HG02642 (cell line): ENCODE measurements at regions not wholly inside any gene's neighbourhood (a gene's known extent, or its start where the extent isn't known, plus 50 kb on each side); places are given as distances from the start of the nearest gene placed in this dataset.

Experiments
- ATAC-seq: cut with Tn5 transposase; IDR thresholded peaks from one replicate; pipeline ENCODE4 v1.9.1; 2021; ENCODE audit warnings: mild to moderate bottlenecking; ENCODE audit not compliant: unreplicated experiment, poor library complexity

DNA sequence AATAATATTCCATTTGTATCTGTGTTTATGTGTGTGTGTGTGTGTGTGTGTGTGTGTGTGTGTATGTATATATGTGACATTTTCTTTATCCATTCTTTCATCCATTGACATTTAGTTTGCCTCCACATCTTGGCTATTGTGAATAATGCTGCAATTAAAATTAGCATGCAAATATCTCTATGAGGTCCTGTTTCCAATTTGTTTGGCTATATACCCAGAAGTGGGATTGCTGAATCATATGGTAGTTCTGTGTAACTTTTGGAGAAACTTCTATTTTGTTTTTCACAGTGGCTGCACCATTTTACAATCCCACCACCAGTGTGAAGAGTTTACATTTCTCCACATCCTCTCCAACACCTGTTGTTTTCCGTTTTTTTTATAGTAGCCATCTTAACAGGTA lies 53.1 kb downstream of the CH25H start:
- no peak for ATAC-seq

DNA sequence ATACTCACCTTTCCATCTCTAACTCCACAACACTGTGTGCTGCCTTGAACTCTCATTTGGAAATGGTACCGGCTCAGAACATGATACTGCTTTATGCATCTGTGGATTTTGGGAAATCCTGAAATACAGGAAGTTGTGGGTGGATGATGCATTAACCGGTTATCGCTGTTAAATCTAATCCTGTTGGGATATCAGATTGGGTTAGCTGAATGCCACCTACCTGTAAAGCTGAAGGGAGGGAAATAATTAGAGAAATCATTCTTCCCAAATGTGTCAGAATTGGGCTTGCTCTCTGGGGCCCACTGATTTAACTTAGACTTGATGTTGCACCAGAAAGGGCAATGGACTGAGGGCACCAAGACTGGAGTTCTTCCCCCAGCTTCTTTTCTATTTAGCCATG lies 54.0 kb downstream of the CH25H start:
- ATAC-seq, result no peak

DNA sequence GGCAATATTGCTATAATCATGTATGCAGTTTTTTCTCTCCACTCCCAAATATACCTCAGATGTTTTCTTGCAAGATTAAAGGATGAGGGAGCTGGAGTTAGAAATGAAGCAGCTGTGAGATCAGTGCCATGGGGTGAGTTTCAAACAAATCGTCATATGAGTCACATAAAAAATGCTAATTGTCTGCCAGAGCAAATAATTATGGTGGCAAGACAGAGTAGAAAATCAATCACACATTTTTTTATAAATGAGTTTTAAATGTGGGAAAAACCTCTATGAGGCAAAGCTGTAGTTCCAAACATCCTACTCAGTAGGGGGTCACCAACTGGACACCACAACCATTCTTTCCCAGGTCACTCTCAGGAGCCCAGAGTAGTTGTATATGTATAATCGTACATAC lies 55.3 kb downstream of the CH25H start:
- no peak for ATAC-seq

DNA sequence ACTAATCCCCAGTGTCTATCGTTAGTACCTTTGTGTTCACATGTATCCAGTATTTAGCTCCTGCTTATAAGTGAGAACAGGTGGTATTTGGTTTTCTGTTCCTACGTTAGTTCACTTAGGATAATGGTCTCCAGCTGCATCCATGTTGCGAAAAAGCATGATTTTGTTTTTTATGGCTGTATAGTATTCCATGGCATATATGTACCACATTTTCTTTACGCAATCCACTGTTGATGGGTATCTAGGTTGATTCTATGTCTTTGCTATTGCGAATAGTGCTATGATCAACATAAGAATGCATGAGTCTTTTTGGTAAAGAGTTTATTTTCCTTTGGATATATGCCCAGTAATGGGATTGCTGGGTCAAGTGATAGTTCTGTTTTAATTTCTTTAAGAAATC lies 59.1 kb downstream of the CH25H start:
- no peak for ATAC-seq

DNA sequence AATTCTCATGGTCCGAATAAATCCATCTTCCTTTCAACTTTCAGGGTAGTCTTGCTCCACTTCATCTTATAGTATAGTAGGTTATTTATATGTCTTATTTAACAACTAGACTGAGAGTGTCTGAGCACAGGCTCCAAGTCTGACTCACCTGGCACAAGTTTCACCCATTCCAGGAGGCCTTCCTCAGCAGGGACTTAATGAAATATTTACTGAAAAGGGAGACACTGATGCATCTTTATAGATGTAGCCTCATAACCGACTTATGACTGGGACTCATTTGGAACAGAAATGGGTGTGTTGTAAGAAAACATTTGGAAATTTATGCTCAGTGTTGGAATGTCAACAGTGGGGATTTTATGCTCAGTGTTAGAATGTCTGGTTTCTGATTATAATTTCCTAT lies 59.9 kb downstream of the CH25H start:
- no peak for ATAC-seq

- ATAC-seq, result no peak
Measured at GRCh38 chr10:89144836-89145235, 62.3 kb downstream of the CH25H start.

GRCh38 chr10:89142590-89142989 lies 64.5 kb downstream of the CH25H start:
- no peak for ATAC-seq

DNA sequence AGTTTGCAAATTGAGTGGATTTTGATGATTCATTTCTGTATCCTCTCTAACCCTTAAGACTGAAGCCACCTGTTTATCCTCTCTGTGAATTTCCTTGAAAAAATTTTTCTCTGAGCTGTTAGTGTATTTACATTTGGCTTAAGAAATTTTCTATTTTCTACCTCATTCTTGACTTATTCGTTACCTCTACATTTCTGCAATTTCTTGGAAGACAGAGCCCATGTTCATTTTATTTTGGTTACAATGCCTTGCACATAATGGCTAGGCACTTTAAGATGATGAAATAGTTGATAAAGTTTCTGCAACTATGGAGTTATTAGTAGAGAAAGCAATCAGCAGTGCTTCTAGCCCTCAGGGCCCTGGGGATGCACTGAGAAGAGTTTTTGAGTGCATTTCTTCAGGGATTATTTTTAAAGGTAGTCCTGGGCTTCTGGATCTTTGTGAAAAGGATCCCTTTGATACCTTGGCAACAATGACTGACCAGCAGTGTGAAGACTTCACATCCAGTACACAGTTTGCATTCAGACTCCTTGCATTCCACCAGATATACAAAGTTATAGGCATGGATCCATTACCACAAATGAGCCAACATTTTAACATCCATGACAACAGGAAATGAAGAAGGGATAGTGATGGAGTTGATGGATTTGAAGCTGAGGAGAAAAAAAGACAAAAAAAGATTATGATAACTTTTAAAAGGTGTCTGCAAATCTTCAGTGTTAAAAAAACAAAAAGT lies 68.2 kb downstream of the CH25H start:
- no peak for ATAC-seq

- ATAC-seq, result peak; percentile 66
Measured at GRCh38 chr10:89134963-89135362, 72.2 kb downstream of the CH25H start.

DNA sequence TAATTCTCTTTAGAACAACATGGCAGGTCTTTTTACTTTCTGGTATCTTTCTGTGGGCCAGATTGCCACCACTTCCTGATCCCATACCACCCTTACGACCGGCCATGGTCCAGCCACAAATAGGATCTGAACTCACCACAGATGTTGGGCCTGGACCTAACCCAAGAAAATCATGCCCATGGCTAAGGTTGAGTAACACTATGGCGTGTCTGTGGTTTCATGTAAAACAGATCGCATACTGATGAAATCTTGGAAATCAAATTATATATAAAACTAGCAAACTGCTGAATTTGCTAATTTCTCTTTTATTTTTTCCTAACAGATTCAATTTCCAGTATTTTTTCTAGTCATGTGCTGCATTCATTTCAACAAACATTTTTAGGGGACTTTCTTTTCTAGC lies 77.2 kb downstream of the CH25H start:
- ATAC-seq, result no peak

DNA sequence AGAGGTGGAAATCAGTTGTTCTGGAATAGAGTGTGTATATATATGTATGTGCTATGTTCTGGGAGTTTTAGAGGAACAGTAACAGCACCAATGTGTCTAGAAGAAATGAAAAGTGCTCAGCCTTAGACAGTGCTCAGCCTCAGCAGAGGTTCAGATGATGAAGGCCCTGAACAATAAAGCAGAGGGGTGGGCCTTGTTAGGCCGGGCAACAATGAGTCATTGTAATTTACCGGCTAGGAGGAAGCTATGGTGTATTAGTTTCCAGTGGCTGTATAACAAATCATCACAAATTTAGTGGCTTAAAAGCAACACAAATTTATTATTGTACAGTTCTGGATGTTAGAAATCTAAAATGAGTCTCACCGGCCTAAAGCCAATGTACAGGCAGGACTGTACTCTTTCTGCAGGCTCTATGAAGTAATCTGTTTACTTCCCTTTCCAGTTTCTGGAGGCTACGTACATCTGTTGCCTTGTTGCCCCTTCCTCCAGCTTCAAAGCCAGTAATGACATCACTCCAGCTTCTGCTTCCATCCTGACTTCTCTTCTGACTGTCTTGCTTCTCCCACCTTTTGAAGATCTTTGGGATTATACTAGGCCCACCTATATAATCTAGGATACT lies 84.6 kb downstream of the CH25H start:
- ATAC-seq, result no peak

DNA sequence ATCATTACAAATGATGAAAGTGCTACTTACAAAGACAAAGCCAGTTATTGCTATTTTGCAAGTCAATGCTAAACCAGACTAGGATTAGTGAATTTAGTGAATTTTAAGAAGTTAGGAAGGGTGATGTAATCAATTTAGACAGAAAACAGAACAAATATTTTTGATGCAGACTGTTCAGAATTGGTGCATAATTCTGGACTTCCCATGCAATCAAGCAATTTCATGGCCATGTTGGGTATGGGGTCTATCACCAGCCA lies 85.4 kb downstream of the CH25H start:
- ATAC-seq, result no peak

DNA sequence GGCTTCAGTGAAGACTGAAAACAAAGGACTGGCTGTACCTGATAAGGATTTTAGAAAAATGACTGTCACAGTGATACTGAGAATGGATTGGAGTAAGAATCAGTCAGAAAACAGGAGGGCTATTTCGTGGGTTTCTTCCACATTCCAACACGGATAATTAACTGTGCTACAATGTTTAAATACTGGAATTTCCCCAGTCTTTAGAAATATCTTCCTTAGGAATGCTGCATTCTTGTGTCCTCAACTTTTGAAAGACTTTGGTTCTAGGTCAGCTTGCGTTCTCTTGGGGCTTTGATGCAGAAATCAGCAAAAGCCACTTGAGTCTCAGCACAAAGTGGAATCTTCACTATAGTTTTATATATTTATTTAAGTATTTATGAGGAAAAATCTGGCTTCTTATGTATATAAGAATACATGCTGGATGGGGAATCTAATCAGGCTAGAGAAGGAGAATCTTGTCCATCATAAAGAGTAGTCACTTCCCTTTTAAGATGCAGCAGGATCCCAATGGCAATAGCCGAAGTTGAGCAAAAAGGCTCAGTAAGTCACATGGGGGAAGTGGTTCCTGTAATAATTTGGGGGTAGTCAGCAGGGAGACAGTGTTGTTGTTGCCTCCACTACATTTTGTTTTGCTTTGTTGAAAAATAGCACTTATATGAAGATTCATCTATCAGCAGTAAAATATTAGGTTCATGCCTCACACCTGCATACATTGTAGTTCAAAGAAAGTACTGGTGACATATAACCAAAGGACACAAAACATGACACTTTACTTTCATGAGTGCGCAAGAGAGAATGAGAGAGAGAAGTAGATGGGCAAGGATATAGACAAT lies 86.0 kb downstream of the CH25H start:
- no peak for ATAC-seq

DNA sequence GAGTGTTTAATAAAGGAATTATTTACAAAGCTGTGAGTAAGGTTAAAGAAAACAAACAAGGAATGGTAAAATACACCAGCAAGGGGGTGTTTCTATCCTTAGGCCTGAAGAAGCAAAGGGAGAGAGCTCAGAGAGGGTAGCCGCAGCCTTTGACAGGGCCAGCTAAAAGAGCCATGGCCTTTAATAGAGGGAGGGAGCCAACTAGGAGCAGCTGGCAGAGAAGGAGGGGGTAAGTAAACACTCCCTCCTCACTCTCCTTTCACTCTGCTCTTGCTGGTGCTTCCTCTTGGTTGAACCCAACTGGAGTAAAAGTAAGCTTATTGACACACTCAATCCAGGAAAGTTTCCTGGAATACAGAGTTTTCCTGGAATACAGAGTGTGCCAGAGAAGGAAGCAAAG lies 87.5 kb downstream of the CH25H start:
- ATAC-seq, result no peak

GRCh38 chr10:89118091-89118490 lies 89.0 kb downstream of the CH25H start:
- no peak for ATAC-seq

DNA sequence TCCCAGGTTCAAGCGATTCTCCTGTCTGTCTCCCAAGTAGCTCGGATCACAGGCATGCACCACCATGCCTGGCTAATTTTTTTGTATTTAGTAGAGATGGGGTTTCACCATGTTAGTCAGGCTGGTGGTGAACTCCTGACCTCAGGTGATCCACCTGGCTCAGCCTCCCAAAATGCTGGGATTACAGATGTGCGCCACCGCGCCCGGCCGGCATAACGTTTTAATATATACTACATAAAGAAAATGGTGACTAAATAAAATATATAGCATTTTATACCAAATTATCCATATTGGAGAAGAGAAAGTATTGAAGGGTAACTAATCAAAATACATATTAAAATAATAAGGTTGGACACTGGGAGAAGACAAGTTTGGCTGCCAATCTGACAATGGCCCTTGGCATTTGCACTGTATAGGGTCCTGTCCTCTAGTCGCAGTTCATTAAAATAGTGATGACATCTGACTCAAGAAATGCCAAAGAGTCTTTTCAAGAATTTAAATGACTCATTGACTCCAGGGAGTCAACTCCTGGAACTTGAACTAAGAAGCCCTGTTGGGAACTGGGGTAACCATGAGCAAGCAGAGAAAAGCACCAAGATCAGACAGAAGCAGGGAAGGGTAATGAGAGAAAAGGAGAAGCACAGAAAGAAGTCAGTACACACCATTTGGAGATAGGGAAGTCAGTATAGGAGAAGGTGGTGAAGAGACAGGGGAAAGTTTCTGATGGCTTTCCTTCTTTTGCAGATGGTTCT lies 91.1 kb downstream of the CH25H start:
- ATAC-seq, result no peak

GRCh38 chr10:89114846-89115625 lies 92.1 kb downstream of the CH25H start:
- no peak for ATAC-seq

DNA sequence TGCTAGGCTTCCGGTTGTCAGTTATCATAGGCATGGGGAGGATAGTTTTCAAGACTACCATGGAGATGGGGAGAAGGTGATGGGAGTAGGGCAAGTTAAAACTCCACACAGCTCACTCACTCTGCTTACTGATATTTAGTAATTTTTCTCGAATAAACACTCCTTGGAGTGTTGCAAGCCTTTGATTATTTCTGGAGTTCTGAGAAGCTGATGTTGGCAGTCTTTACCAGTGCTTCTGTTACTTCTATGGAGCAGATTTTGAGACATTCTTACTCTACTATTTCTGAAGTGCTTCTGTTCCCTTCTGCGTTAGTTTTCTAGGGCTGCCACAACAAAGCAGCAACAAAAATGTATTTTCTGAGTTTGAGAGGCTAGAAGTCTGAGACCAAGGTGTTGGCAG lies 104.4 kb downstream of the CH25H start:
- ATAC-seq, result no peak

- ATAC-seq, result no peak
Measured at GRCh38 chr10:89101943-89102342, 105.2 kb downstream of the CH25H start.

GRCh38 chr10:89100680-89101079 lies 106.4 kb downstream of the CH25H start:
- ATAC-seq, result no peak
